Activated T-cell treated with anti-CD3 and anti-CD28 coated beads, Interleukin-2, amount 50 U/mL, for 24 hours (primary cell): ENCODE measurements at regions not wholly inside any gene's neighbourhood (a gene's known extent, or its start where the extent isn't known, plus 50 kb on each side); places are given as distances from the start of the nearest gene placed in this dataset.

Source experiments
- DNase-seq: peaks from one replicate; pipeline ENCODE4 v3.0.0-alpha.2; 2020
- H3K27ac Mint-ChIP-seq: 2 replicates; pipeline ENCODE4 v1.8.0; 2020; ENCODE audit warnings: mild to moderate bottlenecking, mixed read lengths
- H3K27me3 Mint-ChIP-seq: 2 replicates; pipeline ENCODE4 v1.8.0; 2020; ENCODE audit warnings: mixed read lengths
- H3K36me3 Mint-ChIP-seq: 2 replicates; pipeline ENCODE4 v1.8.0; 2020; ENCODE audit warnings: low read depth, mixed read lengths
- H3K4me1 Mint-ChIP-seq: 2 replicates; pipeline ENCODE4 v1.8.0; 2020; ENCODE audit warnings: low read depth, mixed read lengths
- H3K4me3 Mint-ChIP-seq: 2 replicates; pipeline ENCODE4 v1.8.0; 2020; ENCODE audit warnings: mild to moderate bottlenecking, moderate library complexity, mixed read lengths
- H3K9me3 Mint-ChIP-seq: 2 replicates; pipeline ENCODE4 v1.8.0; 2020; ENCODE audit warnings: mixed read lengths

- Mint-ChIP-seq H3K27me3 (peaks cover 12% of the 10 kb centered on the region), H3K9me3 (no peaks in the 10 kb centered on the region), H3K27ac (no peak overlapping the region), H3K36me3 (no peaks in the 10 kb centered on the region), H3K4me1 (no peaks in the 10 kb centered on the region), H3K4me3 (no peak overlapping the region)
- DNase-seq: no peak
Measured at GRCh38 chr13:24083722-24084421, 76.6 kb upstream of the SPATA13 start.

GRCh38 chr13:24085662-24086061, 74.9 kb upstream of the SPATA13 start:
- peaks cover 12% of the 10 kb centered on the region for H3K27me3 Mint-ChIP-seq
- H3K27ac Mint-ChIP-seq: no peak overlapping the region
- H3K4me1 Mint-ChIP-seq: no peaks in the 10 kb centered on the region

DNA sequence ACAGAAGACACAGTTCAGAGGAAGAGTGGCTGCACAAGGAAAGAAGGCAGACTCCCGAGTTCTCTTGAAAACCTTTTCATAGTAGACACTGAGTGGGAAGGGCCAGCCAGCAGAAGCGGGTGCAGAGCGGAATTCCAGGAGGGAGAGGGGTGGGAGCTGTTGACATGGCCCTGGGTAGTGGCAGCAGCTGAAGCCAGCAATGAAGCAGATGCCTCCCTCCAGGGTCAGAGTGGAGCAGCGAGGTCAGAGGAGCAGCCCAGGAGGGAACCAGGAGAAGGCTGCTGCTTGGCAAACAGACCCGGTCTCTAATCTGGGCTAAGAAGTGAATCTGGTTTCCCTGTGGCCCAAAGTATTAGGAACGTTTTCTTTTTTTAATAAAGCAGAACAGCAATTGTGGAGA, 73.9 kb upstream of the SPATA13 start:
- DNase-seq: no peak
- H3K4me3 Mint-ChIP-seq: no peak overlapping the region
- H3K27ac Mint-ChIP-seq: no peak overlapping the region
- no peaks in the 10 kb centered on the region for H3K36me3 Mint-ChIP-seq
- peaks cover 12% of the 10 kb centered on the region for H3K27me3 Mint-ChIP-seq
- H3K4me1 Mint-ChIP-seq: no peaks in the 10 kb centered on the region
- H3K9me3 Mint-ChIP-seq: no peaks in the 10 kb centered on the region

More at GRCh38 chr13:24085662-24086061, 74.9 kb upstream of the SPATA13 start:
- H3K4me3 Mint-ChIP-seq: no peak overlapping the region
- no peaks in the 10 kb centered on the region for H3K36me3 Mint-ChIP-seq
- DNase-seq: no peak
- H3K9me3 Mint-ChIP-seq: no peaks in the 10 kb centered on the region

DNA sequence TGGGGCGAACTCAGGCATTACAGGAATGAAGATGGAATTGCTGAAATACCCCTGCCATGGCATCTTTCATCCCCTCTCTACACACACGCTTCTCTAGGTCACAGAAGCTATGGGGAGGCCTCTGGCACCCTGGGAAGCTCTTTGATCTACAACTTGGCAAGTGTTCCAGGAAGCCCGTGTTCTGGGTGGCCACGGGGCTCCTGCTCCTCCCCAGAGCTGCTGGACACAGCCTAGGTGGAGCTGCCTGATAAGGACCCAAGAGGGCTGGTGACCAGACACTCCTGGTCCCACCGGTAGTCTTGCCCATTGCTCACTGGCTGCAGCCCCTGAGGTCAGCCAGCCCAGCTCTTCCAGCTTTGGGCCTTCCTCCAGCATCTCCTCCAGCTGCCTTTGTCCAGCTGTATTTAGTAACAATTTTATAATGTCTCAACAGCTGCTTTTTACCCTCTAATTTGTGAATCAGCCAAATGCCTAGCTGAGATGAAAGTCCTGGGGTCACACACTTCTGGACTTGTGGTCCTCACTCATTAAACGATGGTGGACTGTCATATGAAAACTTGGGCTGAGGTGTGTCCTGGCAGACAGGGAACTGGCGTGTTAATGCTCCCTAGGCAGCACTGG, 72.8 kb upstream of the SPATA13 start:
- no peak overlapping the region for H3K4me3 Mint-ChIP-seq
- H3K27ac Mint-ChIP-seq: no peak overlapping the region
- no peaks in the 10 kb centered on the region for H3K9me3 Mint-ChIP-seq
- H3K36me3 Mint-ChIP-seq: no peaks in the 10 kb centered on the region
- DNase-seq: no peak
- no peaks in the 10 kb centered on the region for H3K4me1 Mint-ChIP-seq
- peaks cover 13% of the 10 kb centered on the region for H3K27me3 Mint-ChIP-seq

DNA sequence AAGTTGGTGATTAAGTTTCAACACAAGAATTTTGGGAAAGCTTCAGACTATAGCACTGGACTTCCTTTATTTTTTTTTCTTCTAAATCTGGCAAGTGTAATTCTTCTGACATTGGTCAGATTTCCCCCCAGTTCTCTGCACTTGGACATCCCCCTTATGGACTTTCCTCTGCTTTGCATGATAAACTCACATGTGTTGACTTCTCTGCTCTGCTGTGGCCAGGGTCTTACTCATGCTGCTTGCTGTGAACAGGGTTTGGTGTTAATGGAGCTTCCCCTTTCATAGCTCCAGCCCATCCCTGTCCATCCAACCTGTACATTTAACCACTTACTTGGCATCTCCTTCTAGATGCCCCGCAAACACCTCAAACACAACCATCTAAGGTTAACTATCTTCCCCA, 70.5 kb upstream of the SPATA13 start:
- H3K4me3 Mint-ChIP-seq: no peak overlapping the region
- no peak overlapping the region for H3K27ac Mint-ChIP-seq
- H3K9me3 Mint-ChIP-seq: no peaks in the 10 kb centered on the region
- no peaks in the 10 kb centered on the region for H3K36me3 Mint-ChIP-seq
- no peak for DNase-seq
- H3K4me1 Mint-ChIP-seq: no peaks in the 10 kb centered on the region
- peaks cover 20% of the 10 kb centered on the region for H3K27me3 Mint-ChIP-seq

GRCh38 chr13:24091080-24091479, 69.4 kb upstream of the SPATA13 start:
- Mint-ChIP-seq H3K4me1 (peaks cover 2% of the 10 kb centered on the region), H3K27me3 (peaks cover 15% of the 10 kb centered on the region), H3K4me3 (no peak overlapping the region), H3K9me3 (no peaks in the 10 kb centered on the region), H3K27ac (no peak overlapping the region), H3K36me3 (no peaks in the 10 kb centered on the region)
- DNase-seq: no peak

- DNase-seq: no peak
- H3K36me3 Mint-ChIP-seq: no peaks in the 10 kb centered on the region
- peaks cover 8% of the 10 kb centered on the region for H3K27me3 Mint-ChIP-seq
- H3K27ac Mint-ChIP-seq: no peak overlapping the region
- H3K4me1 Mint-ChIP-seq: peaks cover 9% of the 10 kb centered on the region
- no peaks in the 10 kb centered on the region for H3K9me3 Mint-ChIP-seq
- H3K4me3 Mint-ChIP-seq: no peak overlapping the region
Measured at GRCh38 chr13:24092108-24092507, 68.4 kb upstream of the SPATA13 start.

GRCh38 chr13:24093047-24093446, 67.5 kb upstream of the SPATA13 start:
- Mint-ChIP-seq H3K4me3 (no peak overlapping the region), H3K9me3 (no peaks in the 10 kb centered on the region), H3K27ac (no peak overlapping the region), H3K4me1 (peaks cover 19% of the 10 kb centered on the region), H3K36me3 (no peaks in the 10 kb centered on the region), H3K27me3 (peaks cover 8% of the 10 kb centered on the region)
- no peak for DNase-seq

- Mint-ChIP-seq H3K9me3 (no peaks in the 10 kb centered on the region), H3K36me3 (no peaks in the 10 kb centered on the region), H3K27ac (peak overlapping the region; percentile 89), H3K27me3 (peaks cover 27% of the 10 kb centered on the region), H3K4me3 (peak overlapping the region; percentile 45), H3K4me1 (peaks cover 22% of the 10 kb centered on the region)
- DNase-seq: no peak
Measured at GRCh38 chr13:24096659-24097058, 63.9 kb upstream of the SPATA13 start.

- H3K27me3 Mint-ChIP-seq: peaks cover 30% of the 10 kb centered on the region
- peaks cover 22% of the 10 kb centered on the region for H3K4me1 Mint-ChIP-seq
- H3K4me3 Mint-ChIP-seq: peak overlapping the region; percentile 45
- peak overlapping the region; percentile 89 for H3K27ac Mint-ChIP-seq
- H3K9me3 Mint-ChIP-seq: no peaks in the 10 kb centered on the region
- no peaks in the 10 kb centered on the region for H3K36me3 Mint-ChIP-seq
- DNase-seq: peak; percentile 46
Measured at GRCh38 chr13:24097064-24097463, 63.5 kb upstream of the SPATA13 start.

DNA sequence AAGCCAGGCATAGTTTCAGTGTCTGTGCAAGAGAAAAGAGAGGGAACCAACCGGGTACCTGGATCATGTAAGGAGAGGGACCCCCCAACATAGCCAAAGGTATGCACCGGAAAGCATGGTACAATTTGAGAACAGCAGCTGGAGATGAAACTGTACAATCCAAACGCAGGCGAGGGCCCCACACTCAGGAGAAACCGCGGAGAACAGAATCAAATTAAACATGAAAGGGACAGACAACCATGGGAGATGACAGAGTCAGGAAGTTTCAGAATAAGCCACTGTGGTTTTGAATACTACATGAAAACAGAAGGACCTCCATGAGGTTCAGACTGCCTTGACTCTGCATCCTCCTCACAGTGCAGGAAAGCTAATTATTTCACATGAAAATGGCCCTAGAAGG, 62.9 kb upstream of the SPATA13 start:
- Mint-ChIP-seq H3K4me3 (peak overlapping the region; percentile 45), H3K36me3 (no peaks in the 10 kb centered on the region), H3K4me1 (peaks cover 22% of the 10 kb centered on the region), H3K9me3 (no peaks in the 10 kb centered on the region), H3K27ac (peak overlapping the region; percentile 89), H3K27me3 (peaks cover 32% of the 10 kb centered on the region)
- DNase-seq: peak; percentile 46

GRCh38 chr13:24099490-24099889, 61.0 kb upstream of the SPATA13 start:
- DNase-seq: no peak
- Mint-ChIP-seq H3K27me3 (peaks cover 29% of the 10 kb centered on the region), H3K36me3 (no peaks in the 10 kb centered on the region), H3K4me3 (no peak overlapping the region), H3K27ac (no peak overlapping the region), H3K9me3 (no peaks in the 10 kb centered on the region), H3K4me1 (peaks cover 22% of the 10 kb centered on the region)

- peaks cover 22% of the 10 kb centered on the region for H3K4me1 Mint-ChIP-seq
- no peak for DNase-seq
- H3K36me3 Mint-ChIP-seq: no peaks in the 10 kb centered on the region
Measured at GRCh38 chr13:24100188-24100587, 60.3 kb upstream of the SPATA13 start.

DNA sequence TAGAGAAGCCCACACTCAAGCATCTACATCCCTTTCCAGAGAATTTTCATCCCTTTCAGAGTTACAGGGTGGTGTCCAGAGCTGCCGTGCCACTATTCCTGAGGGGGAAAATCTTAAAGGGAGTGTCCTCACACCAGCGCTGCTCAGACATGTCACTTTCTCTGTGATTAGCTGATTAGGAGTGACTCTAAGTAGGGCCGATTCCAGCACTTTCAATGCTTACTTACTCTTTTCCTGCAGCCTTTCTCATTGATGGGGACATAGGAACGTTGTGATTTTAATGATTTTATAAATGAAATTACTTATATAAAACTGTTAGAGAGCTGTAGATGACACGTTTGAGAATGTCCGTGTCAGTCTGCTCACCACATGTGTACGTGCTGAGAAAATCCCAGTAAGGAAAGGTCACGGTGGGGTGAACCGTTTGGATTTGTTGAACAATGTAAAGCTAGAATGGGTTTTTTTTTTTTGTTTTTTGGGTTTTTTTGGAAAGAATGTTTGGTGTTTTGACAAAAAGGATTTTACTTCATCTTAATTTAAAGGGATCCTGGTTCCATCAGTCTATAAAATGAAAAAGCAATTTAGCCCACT, 56.6 kb upstream of the SPATA13 start:
- Mint-ChIP-seq H3K9me3 (no peaks in the 10 kb centered on the region), H3K4me3 (no peak overlapping the region), H3K36me3 (no peaks in the 10 kb centered on the region), H3K27me3 (peaks cover 33% of the 10 kb centered on the region), H3K27ac (no peak overlapping the region), H3K4me1 (no peaks in the 10 kb centered on the region)
- no peak for DNase-seq

More at GRCh38 chr13:24100188-24100587, 60.3 kb upstream of the SPATA13 start:
- no peak overlapping the region for H3K27ac Mint-ChIP-seq
- H3K9me3 Mint-ChIP-seq: no peaks in the 10 kb centered on the region
- H3K4me3 Mint-ChIP-seq: no peak overlapping the region
- peaks cover 33% of the 10 kb centered on the region for H3K27me3 Mint-ChIP-seq

- Mint-ChIP-seq H3K4me3 (no peak overlapping the region), H3K4me1 (no peaks in the 10 kb centered on the region), H3K27me3 (peaks cover 28% of the 10 kb centered on the region), H3K36me3 (no peaks in the 10 kb centered on the region), H3K9me3 (no peaks in the 10 kb centered on the region), H3K27ac (no peak overlapping the region)
- DNase-seq: no peak
Measured at GRCh38 chr13:24104723-24105122, 55.8 kb upstream of the SPATA13 start.
